CD4-positive, alpha-beta T cell (primary cell): ENCODE measurements at regions not wholly inside any gene's neighbourhood (a gene's known extent, or its start where the extent isn't known, plus 50 kb on each side); places are given as distances from the start of the nearest gene placed in this dataset.

Source experiments
- ATAC-seq: fragments of 200-7000 bp; cut with Tn5 transposase; one replicate; pipeline ENCODE4 v1.10.0; 2022; ENCODE audit warnings: mild to moderate bottlenecking; ENCODE audit not compliant: poor library complexity
- CTCF ChIA-PET: fragments of 350-600 bp; sonication (Branson Sonifier 250); formaldehyde crosslinking; loops from one replicate; lab custom pipeline; 2021; ENCODE audit warnings: antibody characterized with exemption, inconsistent platforms; lab: Charles Lee
- POLR2A ChIA-PET: fragments of 350-600 bp; sonication (Branson Sonifier 250); formaldehyde crosslinking; loops from one replicate; lab custom pipeline; 2021; ENCODE audit warnings: antibody characterized with exemption, inconsistent platforms; lab: Charles Lee
- DNase-seq, 14 experiments: peaks; one replicate each; pipeline ENCODE4 v3.0.0-alpha.2; 2013 to 2020; ENCODE audit warnings: mixed read lengths in 2 of 14
- H3K27ac ChIP-seq, 2 donors: one replicate each; pipeline versions ENCODE4 v1.5.1 to v1.7.0; 2013; ENCODE audit warnings: low read length in 2 of 2, low read depth in 1 of 2, mild to moderate bottlenecking in 1 of 2
- H3K27me3 ChIP-seq, 2 experiments: 1 replicate in 1 of 2; 2 replicates in 1 of 2; pipeline versions ENCODE4 v1.6.1 to v1.7.0; 2013; ENCODE audit warnings: low read length in 2 of 2, control low read depth in 1 of 2, mild to moderate bottlenecking in 1 of 2, moderate library complexity in 1 of 2; ENCODE audit not compliant: insufficient read depth in 2 of 2, control insufficient read depth in 1 of 2
- H3K36me3 ChIP-seq: one replicate; pipeline ENCODE4 v1.6.1; 2013; ENCODE audit warnings: low read length, control low read depth; ENCODE audit not compliant: insufficient read depth
- H3K4me1 ChIP-seq: one replicate; pipeline ENCODE4 v1.6.1; 2013; ENCODE audit warnings: low read length, control low read depth; ENCODE audit not compliant: insufficient read depth
- H3K4me3 ChIP-seq: one replicate; pipeline ENCODE4 v1.5.1; 2013; ENCODE audit warnings: mild to moderate bottlenecking, low read length, moderate library complexity
- H3K9me3 ChIP-seq, 2 experiments: 1 replicate in 1 of 2; 2 replicates in 1 of 2; pipeline versions ENCODE4 v1.6.1 to v1.7.0; 2013; ENCODE audit warnings: low read length in 2 of 2, mild to moderate bottlenecking in 2 of 2, control low read depth in 1 of 2, moderate library complexity in 1 of 2; ENCODE audit not compliant: control insufficient read depth in 1 of 2, insufficient read depth in 1 of 2
- H3K27ac Mint-ChIP-seq: one replicate; pipeline ENCODE4 v1.8.0; 2020; ENCODE audit warnings: mixed read lengths
- H3K27me3 Mint-ChIP-seq: one replicate; pipeline ENCODE4 v1.8.0; 2021; ENCODE audit warnings: mixed read lengths
- H3K36me3 Mint-ChIP-seq: one replicate; pipeline ENCODE4 v1.8.0; 2021; ENCODE audit warnings: low read depth, mixed read lengths
- H3K4me1 Mint-ChIP-seq: one replicate; pipeline ENCODE4 v1.8.0; 2021; ENCODE audit warnings: low read depth, mixed read lengths
- H3K4me3 Mint-ChIP-seq: one replicate; pipeline ENCODE4 v1.8.0; 2020; ENCODE audit warnings: mild to moderate bottlenecking, mixed read lengths
- H3K9me3 Mint-ChIP-seq: one replicate; pipeline ENCODE4 v1.8.0; 2020; ENCODE audit warnings: mixed read lengths
- CTCF ChIP-seq: fragments of 200-600 bp; IDR thresholded peaks from one replicate; pipeline ENCODE4 v1.8.0; 2022; ENCODE audit warnings: antibody characterized with exemption, mild to moderate bottlenecking
- intact Hi-C, 2 experiments: fragments of 100-400 bp; cut with DNase I in 1 of 2; cut with micrococcal nuclease in 1 of 2; formaldehyde crosslinking; loops; one replicate each; pipeline versions ENCODE4 v1.15.1 to v1.9.0; 2023 to 2025; cut with DNase I, micrococcal nuclease

- intact Hi-C loops: loop anchor here in 1 of 2 experiments (5.0 kb wide), 2 partner anchors 34 to 69 kb away; no protein-coding TSS in a partner anchor
- DNase-seq (peak in 4 of 14 experiments; percentile 7 to 64 (median 36)), ATAC-seq (no peak)
- no peak for TF ChIP-seq CTCF
- Mint-ChIP-seq H3K9me3 (peaks cover 3% of the 10 kb centered on the region), H3K27ac (peak overlapping the region; percentile 88), H3K4me1 (peaks cover 66% of the 10 kb centered on the region), H3K4me3 (peak overlapping the region; percentile 28), H3K36me3 (no peaks in the 10 kb centered on the region), H3K27me3 (no peaks in the 10 kb centered on the region)
- ChIA-PET CTCF (no interaction called here), POLR2A (no interaction called here)
- Histone ChIP-seq H3K27ac (peak overlapping the region; percentile 26 to 41), H3K27me3 (no peaks in the 10 kb centered on the region), H3K4me1 (peaks cover 55% of the 10 kb centered on the region), H3K4me3 (no peak overlapping the region), H3K9me3 (peaks cover 0 to 9% of the 10 kb centered on the region in 2 experiments), H3K36me3 (no peaks in the 10 kb centered on the region)
These were observed 209.9 kb downstream of the USP6NL start for GRCh38 chr10:11401264-11402235.

- Histone ChIP-seq H3K27me3 (no peaks in the 10 kb centered on the region), H3K4me3 (no peak overlapping the region), H3K4me1 (peaks cover 31% of the 10 kb centered on the region), H3K36me3 (no peaks in the 10 kb centered on the region), H3K9me3 (no peaks in the 10 kb centered on the region), H3K27ac (no peak overlapping the region)
- Mint-ChIP-seq H3K4me1 (peaks cover 55% of the 10 kb centered on the region), H3K9me3 (peaks cover 3% of the 10 kb centered on the region), H3K4me3 (no peak overlapping the region), H3K27me3 (no peaks in the 10 kb centered on the region), H3K27ac (no peak overlapping the region), H3K36me3 (no peaks in the 10 kb centered on the region)
- intact Hi-C loops: no loop called here
- ATAC-seq: no peak
- no peak for TF ChIP-seq CTCF
- no peak for DNase-seq
- CTCF ChIA-PET: no interaction called here
- POLR2A ChIA-PET: no interaction called here
These were observed 213.4 kb downstream of the USP6NL start for GRCh38 chr10:11397980-11398580.

GRCh38 chr10:11397077-11397965 lies 214.1 kb downstream of the USP6NL start:
- H3K36me3 Mint-ChIP-seq: no peaks in the 10 kb centered on the region
- ChIA-PET CTCF (no interaction called here), POLR2A (no interaction called here)
- H3K27me3 Mint-ChIP-seq: no peaks in the 10 kb centered on the region
- H3K4me1 ChIP-seq: peaks cover 25% of the 10 kb centered on the region
- no peak overlapping the region for H3K27ac Mint-ChIP-seq
- H3K4me3 ChIP-seq: no peak overlapping the region
- H3K9me3 Mint-ChIP-seq: peaks cover 3% of the 10 kb centered on the region
- peaks cover 0 to 3% of the 10 kb centered on the region in 2 experiments for H3K9me3 ChIP-seq
- peaks cover 53% of the 10 kb centered on the region for H3K4me1 Mint-ChIP-seq
- H3K27me3 ChIP-seq: no peaks in the 10 kb centered on the region
- H3K4me3 Mint-ChIP-seq: no peak overlapping the region
- no peak for TF ChIP-seq CTCF
- no peaks in the 10 kb centered on the region for H3K36me3 ChIP-seq
- intact Hi-C loops: no loop called here
- H3K27ac ChIP-seq: no peak overlapping the region
- ATAC-seq: no peak
- DNase-seq: no peak
